SK-N-MC (cell line): ENCODE measurements at regions not wholly inside any gene's neighbourhood (a gene's known extent, or its start where the extent isn't known, plus 50 kb on each side); places are given as distances from the start of the nearest gene placed in this dataset.

Experiments used
- EZH2 ChIP-seq: fragments of 200-600 bp; sonication (generic); IDR thresholded peaks from one replicate; pipeline ENCODE4 v1.6.1; 2017; ENCODE audit warnings: antibody characterized with exemption
- POLR2AphosphoS5 ChIP-seq: IDR thresholded peaks from 2 replicates; pipeline ENCODE4 v1.6.1; 2012; ENCODE audit warnings: mild to moderate bottlenecking, low read depth, low read length, borderline replicate concordance

- TF ChIP-seq EZH2 (no peak), POLR2AphosphoS5 (no peak)
These were observed 762.2 kb downstream of the NR2F2 start for GRCh38 chr15:97092656-97093055.
